ENCODE measurements at regions not wholly inside any gene's neighbourhood (a gene's known extent, or its start where the extent isn't known, plus 50 kb on each side); places are given as distances from the start of the nearest gene placed in this dataset.

DNA sequence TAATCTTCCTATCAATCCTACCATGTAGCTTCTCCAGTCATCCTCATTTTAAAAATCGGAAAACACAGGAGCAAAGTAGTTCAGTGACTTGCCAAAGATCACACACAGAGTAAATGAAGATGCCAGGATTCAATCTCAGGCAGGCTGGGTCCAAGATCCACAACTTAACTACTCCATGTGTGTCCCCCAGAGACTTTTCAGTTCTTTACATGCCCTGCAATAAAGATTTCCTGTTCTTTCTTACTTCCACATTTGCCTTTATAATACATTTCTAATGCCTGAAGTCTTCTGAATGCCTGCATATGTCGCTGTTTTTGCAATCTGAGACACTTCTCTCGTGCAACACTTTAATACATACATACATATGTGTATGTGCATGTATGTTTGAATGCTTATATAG lies 121.7 kb upstream of the MARCKS start:
- no peak for DNase-seq

DNA sequence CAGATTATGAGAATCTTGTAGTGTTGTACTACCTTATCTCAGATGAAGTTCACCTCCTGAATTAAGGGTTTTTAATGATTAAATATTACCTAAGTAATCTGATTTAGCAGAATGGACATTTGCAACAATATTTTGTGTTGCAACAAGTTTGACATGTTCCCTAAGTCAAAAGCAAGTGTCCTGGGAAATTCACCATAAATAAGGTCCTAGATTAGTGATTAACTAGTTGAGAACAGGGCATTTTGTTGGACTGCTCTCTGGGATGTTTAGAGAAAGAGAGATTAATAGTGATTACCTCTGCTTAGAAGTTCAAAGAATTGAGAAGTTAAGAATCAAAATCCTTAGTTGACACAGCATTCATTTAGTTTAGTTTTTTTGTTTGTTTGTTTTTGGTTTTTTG lies 120.2 kb upstream of the MARCKS start:
- no peak for DNase-seq

DNA sequence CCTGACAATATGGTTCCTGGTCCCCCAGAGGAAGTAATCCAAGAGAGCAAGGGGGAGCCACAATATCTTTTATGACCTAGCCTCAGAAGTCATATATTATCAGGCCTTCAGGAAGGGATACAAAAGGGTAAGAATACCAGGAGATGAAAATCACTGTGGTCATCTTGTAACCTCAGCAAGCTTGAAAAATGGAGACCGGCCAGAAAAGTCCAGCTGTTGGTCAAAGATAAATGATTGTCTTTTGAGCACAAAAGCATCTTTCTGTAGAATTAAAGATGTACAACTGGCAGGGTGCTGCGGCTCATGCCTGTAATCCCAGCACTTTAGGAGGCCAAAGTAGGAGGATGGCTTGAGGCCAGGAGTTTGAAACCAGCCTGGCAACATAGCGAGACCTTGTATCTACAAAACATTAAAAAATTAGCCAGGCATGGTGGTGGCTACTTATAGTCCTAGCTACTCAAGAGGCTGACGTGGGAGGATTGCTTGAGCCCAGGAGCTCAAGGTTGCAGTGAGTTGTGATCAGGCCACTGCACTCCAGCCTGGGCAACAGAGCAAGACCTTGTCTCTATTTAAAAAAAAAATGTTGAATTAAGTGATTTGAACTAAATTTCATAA lies 118.0 kb upstream of the MARCKS start:
- no peak for DNase-seq

DNA sequence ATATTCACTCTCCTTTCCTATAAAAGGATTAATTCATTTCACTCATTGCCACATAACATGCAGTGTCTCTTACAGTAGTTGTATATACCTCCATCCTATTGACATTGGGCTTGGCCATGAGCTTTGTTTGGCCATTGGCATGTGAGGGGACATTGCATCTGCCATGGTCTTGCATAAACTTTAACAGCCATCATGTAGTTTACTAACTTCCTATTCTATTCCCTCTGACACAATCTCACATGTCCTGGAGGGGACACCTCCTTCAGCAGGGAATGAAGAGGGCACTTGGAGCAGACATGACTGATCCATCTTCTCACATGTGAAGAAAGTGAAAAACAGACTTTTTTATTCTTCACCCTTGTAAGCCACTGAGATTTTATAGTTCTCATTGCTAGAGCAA lies 115.5 kb upstream of the MARCKS start:
- DNase-seq: no peak

DNA sequence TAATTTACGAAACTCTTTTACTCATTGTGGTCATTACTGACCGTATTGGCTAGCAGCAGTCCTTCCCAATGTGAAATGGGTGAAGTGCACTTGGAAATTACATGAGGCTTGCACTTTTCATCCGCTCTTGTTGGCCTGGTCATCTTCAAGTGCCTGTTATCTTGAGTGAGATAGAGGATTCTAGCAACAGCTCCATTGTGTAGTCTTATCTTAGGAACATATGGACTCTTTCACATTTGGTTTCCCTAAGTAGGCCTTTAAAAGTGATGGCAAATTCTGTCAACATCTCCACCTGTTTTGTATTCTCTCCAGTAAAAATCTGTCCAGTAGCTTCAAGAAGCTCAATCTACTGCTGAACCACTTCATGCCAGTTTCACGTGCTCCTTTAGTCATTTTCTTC lies 114.8 kb upstream of the MARCKS start:
- no peak for DNase-seq

DNA sequence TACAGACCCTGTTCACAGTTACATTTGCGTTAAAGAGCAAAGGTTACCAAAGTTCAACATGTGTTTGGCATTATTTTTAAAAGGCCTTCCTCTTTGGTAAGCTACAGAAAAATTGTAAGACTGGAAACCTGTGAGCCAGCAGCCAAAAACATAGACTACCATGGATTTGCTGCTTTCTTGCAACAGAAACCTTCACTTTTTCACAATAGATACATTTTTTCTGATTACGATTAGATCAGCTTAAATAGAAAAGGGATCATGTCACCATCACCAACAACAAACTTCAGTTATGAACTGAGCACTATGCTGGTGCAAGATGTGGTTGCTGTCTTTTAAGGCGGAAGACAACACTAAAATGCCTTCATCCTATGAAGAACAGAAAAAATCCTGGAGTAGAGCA lies 112.3 kb upstream of the MARCKS start:
- no peak for DNase-seq

- DNase-seq: no peak
Measured at GRCh38 chr6:113750151-113750855, 106.8 kb upstream of the MARCKS start.

GRCh38 chr6:113754291-113754690 lies 102.9 kb upstream of the MARCKS start:
- DNase-seq: no peak

- DNase-seq: no peak
Measured at GRCh38 chr6:113755449-113756289, 101.5 kb upstream of the MARCKS start.

- DNase-seq: no peak
Measured at GRCh38 chr6:113756290-113756665, 100.9 kb upstream of the MARCKS start.

DNA sequence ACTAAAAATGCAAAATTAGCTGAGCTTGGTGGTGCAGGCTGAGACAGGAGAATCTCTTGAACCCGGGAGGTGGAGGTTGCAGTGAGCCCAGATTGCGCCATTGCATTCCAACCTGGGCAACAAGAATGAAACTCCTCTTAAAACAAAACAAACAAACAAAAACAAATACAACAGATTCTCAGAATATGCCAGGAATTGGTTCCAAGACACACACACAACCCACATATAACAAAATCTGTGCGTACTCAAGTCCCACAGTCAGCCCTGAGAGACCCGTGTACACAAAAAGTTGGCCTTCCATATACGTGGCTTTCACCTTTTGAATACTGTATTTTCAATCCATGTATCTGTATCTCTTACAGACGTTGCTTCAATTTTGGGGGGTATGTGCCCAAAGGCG lies 98.9 kb upstream of the MARCKS start:
- DNase-seq: no peak

DNA sequence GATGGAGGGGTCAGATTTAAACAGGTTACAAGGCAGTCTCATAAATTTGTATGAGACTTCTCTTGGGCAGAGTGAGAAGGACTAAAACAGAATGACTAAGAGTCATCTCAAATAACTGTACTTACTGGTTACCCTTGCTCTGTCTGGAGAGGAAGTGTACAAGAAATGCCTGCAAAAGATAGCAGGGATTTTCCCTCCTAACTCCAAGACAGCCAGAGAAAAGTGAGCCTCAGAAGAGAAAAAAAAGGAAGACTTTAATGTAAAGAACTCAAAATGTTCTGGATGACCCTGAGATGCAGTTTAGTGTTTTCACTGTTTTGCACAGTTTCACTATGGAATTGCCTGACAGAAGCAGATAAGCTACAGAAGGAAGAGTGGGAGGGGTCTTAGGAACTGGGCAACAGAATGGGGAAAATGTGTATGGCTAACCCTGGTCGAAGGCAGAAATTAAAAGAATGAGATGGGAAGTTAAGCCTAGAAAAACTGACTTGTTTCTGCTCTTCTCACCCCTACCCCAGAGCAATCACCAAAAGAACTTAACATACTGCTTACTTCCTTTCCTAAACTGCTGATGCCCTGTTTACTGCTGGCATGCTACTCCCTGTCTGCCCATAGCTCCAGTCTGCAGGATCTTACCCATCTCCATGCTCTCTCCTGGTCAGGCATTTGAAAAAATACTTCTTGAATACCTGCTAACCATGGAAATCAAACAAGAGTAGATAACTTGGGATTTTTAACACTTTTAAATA lies 98.1 kb upstream of the MARCKS start:
- DNase-seq: no peak

DNA sequence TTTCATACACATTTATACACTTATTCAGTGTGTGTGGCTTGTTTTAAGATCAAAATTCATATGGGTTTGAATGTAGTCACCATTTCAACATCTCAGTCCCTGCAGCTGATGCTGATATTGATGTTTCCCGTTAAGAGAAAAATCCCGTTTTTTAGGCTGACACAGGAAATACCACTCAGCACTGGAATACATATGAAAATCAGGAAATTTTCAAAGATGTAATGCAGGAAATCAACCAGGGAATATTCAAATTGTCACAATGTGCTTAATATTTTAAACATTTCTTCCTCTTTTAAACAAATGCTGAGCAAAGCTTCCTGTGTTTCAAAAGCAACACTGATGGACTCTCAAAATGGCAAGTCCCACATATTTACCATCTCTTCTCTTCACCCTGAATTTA lies 94.5 kb upstream of the MARCKS start:
- DNase-seq: no peak

- DNase-seq: no peak
Measured at GRCh38 chr6:113763311-113763766, 93.8 kb upstream of the MARCKS start.

- DNase-seq: no peak
Measured at GRCh38 chr6:113763876-113764275, 93.3 kb upstream of the MARCKS start.

GRCh38 chr6:113765909-113766308 lies 91.2 kb upstream of the MARCKS start:
- no peak for DNase-seq

GRCh38 chr6:113767985-113768384 lies 89.2 kb upstream of the MARCKS start:
- no peak for DNase-seq

DNA sequence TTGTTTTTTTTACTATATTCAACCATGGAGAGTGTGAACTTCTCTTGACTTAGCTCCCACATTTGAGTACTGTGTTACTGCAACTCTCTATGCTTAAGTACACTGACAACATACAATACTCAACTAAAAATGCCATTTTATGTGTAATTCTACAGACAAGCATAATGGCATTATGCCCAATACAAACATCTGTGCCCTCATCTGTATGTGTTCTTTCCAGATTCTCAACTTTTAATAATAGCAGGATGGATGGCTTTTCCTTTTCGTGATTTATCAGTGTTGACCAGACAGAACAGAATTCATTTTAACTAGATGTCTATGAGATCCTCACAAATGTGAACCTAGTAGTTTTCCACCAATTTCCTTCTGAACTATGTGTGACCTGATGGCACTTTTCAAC lies 84.2 kb upstream of the MARCKS start:
- no peak for DNase-seq

DNA sequence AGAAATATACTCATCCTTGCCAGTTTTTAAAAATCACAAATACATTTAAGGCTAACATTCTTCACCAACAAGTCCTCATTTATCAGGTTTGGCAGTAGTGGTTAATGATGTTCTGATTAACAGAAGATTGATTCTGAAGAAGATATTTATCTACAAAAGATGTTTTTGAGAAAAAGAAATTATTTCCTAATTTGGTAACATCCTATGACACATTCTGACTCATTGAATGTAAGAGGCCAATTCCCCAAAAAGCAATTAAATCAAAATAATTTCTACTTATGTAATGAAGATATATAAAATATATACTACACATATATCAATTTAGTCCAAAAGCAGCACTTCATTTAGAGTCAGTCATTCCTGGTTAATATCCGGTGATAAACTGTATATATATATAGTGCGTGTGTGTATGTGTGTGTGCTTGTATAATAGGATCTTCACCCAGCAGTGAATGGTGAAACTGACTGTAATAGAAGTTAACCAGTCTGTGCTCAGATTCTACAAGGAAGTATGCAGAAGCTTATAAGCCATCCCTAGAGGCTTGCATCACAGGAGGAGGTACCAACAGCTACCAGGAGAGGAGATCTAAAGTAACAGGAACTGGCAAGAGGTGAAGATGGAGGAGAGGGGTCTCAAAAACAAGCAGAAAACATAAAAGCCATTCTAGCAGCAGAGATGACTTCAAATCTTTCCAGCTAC lies 82.9 kb upstream of the MARCKS start:
- DNase-seq: no peak

DNA sequence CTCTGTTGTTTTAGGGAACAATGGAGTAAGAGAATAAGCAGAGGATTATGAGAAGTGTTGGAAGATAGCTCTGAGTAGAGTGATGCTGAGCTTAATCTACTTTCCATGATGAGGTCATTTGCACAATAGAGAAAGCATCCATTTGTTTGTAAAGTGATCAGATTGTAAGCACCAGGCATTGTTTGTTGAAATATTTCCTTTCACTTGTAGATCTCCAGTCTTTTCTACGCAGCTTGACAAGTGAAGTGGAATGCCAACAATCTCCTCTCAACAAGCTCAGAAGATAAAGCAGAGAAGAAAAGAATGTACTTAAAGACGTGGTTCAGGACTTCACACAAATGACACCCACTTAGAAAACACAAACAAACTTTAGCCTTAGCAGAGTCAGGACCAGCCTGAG lies 80.1 kb upstream of the MARCKS start:
- no peak for DNase-seq

DNA sequence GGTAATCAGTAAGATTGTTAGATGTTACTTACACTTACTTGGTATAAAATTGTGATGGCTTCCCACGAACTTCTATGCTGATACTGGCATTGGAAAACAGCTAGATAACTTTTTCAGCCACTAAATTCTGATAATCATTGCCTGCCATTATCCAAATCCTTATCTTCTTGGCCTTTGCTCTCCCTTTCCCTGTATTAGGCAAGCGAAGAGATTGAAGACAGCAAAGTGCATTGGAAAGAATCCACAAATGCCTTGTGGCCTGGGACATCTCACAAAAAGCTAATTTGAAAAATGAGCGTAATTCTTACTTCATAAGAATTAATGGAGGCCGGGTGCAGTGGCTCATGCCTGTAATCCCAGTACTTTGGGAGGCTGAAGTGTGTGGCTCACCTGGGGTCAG lies 79.5 kb upstream of the MARCKS start:
- no peak for DNase-seq

- no peak for DNase-seq
Measured at GRCh38 chr6:113779656-113780055, 77.5 kb upstream of the MARCKS start.

DNA sequence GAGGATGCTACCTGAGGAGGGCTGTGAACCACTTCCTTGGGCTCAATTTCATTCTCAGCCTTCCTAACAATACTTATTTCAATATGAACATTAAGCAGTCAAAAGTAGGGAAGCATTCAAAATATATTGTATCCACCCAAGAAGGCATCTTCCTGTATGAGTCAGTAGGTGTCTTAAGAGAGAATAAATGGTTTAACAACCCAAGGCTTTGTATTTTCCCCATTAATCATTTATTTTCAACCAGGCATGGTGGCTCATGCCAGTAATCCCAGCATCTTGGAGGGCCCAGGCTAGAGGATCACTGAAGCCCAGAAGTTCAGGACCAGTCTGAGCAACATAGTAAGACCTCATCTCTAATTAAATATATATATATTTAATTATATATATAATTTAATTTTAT lies 74.5 kb upstream of the MARCKS start:
- DNase-seq: no peak
